ENCODE measurements at regions not wholly inside any gene's neighbourhood (a gene's known extent, or its start where the extent isn't known, plus 50 kb on each side); places are given as distances from the start of the nearest gene placed in this dataset.

DNA sequence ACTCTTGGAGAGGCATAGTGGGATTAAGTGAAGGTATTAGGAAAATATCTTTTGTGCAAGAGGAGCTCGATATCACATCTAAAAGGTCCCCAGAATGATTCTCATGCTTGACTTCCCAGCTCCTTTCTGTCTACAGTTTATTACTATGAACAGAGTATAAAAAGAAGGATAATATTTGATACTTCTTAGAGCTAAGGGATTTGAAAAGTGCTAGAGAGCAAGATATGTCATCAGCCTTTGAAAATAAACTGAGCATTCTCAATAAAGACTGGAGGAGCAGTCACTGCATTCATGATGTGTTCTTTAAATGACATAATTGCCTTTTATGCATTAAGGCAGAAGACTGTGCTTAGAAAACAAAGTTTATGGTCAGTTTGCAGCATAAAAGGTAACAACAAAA lies 543.2 kb upstream of the NRXN1 start:
- H3K4me3 ChIP-seq (replicated peaks; ENCODE audit: low read depth, low read length), result no peak overlapping the region
- no peak for DNase-seq (ENCODE audit: low read depth)
- TF ChIP-seq, protein P1, sequence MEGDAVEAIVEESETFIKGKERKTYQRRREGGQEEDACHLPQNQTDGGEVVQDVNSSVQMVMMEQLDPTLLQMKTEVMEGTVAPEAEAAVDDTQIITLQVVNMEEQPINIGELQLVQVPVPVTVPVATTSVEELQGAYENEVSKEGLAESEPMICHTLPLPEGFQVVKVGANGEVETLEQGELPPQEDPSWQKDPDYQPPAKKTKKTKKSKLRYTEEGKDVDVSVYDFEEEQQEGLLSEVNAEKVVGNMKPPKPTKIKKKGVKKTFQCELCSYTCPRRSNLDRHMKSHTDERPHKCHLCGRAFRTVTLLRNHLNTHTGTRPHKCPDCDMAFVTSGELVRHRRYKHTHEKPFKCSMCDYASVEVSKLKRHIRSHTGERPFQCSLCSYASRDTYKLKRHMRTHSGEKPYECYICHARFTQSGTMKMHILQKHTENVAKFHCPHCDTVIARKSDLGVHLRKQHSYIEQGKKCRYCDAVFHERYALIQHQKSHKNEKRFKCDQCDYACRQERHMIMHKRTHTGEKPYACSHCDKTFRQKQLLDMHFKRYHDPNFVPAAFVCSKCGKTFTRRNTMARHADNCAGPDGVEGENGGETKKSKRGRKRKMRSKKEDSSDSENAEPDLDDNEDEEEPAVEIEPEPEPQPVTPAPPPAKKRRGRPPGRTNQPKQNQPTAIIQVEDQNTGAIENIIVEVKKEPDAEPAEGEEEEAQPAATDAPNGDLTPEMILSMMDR (IDR thresholded peaks at IDR 0.05; ENCODE audit: low read length, missing control alignments), result no peak

GRCh38 chr2:51559026-51559425 lies 527.1 kb upstream of the NRXN1 start:
- no peak for DNase-seq (ENCODE audit: low read depth)
- no peak overlapping the region for H3K4me3 ChIP-seq (replicated peaks; ENCODE audit: low read depth, low read length)
- TF ChIP-seq, protein P1 (IDR thresholded peaks at IDR 0.05; ENCODE audit: low read length, missing control alignments), result no peak

DNA sequence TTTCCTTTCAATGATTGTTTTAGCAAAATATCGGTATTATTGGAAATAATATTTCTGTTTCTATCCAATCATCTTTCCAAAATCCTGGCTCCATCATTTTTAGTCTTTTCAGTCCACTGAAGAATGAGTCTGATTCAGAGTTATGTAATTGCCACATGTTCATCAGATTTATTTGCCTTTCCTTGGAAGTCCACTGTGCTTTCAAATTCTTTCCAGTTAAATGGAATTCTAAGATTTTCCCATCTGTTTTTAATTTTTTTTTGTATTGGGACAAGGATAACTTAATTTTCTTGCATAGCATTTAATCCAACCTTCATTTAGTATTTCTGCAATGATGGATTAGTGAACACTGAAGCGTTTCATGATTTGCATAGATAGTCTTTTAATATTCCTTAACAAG lies 521.5 kb upstream of the NRXN1 start:
- no peak overlapping the region for H3K4me3 ChIP-seq (replicated peaks; ENCODE audit: low read depth, low read length)
- no peak for DNase-seq (ENCODE audit: low read depth)
- TF ChIP-seq, protein P1 (IDR thresholded peaks at IDR 0.05; ENCODE audit: low read length, missing control alignments), result no peak

DNA sequence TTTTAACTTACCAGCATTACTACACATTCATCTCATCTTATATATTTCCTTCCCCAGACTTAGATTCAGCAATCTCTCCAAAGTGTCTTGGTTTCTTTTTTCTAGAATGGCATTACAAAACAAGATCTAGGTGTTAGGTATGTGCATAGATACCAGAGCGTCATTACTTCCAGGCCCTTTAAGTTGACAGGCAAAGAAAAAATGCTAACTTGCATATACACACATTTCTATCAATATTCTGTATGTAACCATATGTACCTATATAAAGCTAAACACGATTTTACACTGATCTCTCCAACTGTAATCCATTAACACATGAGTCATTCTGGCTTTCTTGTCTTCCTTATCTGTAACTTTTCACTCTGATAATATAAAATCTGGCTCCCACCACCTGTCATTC lies 503.8 kb upstream of the NRXN1 start:
- TF ChIP-seq, protein P1 (IDR thresholded peaks at IDR 0.05; ENCODE audit: low read length, missing control alignments), result no peak
- H3K4me3 ChIP-seq (replicated peaks; ENCODE audit: low read depth, low read length), result no peak overlapping the region
- DNase-seq (ENCODE audit: low read depth), result no peak

- H3K4me3 ChIP-seq (replicated peaks; ENCODE audit: low read depth, low read length), result no peak overlapping the region
- TF ChIP-seq, protein P1 (IDR thresholded peaks at IDR 0.05; ENCODE audit: low read length, missing control alignments), result no peak
- no peak for DNase-seq (ENCODE audit: low read depth)
Measured at GRCh38 chr2:51534166-51534565, 502.2 kb upstream of the NRXN1 start.

- TF ChIP-seq, protein P1 (IDR thresholded peaks at IDR 0.05; ENCODE audit: low read length, missing control alignments), result no peak
- no peak overlapping the region for H3K4me3 ChIP-seq (replicated peaks; ENCODE audit: low read depth, low read length)
- DNase-seq (ENCODE audit: low read depth), result no peak
Measured at GRCh38 chr2:51528156-51528555, 496.2 kb upstream of the NRXN1 start.

GRCh38 chr2:51526766-51527165 lies 494.8 kb upstream of the NRXN1 start:
- TF ChIP-seq, protein P1 (IDR thresholded peaks at IDR 0.05; ENCODE audit: low read length, missing control alignments), result no peak
- no peak overlapping the region for H3K4me3 ChIP-seq (replicated peaks; ENCODE audit: low read depth, low read length)
- DNase-seq (ENCODE audit: low read depth), result no peak
